ENCODE measurements at regions not wholly inside any gene's neighbourhood (a gene's known extent, or its start where the extent isn't known, plus 50 kb on each side); places are given as distances from the start of the nearest gene placed in this dataset.

DNA sequence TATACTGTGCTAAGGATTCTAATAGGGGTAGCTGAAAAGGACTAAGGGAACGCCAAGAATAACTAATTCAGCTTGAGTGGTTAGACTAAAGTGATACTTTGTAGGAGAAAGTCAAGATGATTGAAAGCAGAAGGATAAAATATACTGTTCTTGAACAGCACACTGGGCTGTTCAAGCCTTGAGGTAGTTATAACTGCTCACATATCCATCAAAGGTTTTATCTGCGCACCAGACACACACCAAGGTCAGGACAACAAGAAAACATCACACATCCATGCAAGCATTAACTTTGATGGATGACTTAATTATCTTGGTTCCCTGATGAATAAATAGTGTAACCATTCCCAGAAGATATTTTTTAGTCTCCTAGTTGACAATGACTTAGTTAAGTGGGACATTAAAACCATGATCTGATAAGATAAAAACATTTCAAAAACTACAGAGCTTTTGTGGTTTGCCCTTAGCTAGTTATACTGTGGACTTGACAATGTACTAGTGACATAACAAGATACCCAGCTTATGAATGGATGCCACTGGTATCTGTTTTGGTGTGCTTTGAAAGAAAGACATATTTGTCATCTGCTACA lies 728.9 kb downstream of the JRKL start:
- WGBS (ENCODE audit: insufficient coverage, low coverage, missing lambda C conversion rate) = 0% methylated on average over 2 of the region's 2 CpGs
- Histone ChIP-seq H3K79me2 (ENCODE audit: control insufficient read depth, insufficient read depth, low read length) (no peaks in the 10 kb centered on the region), H3K4me2 (ENCODE audit: insufficient read depth, low read length) (no peak overlapping the region), H4K20me1 (replicated peaks; ENCODE audit: control insufficient read depth, insufficient read depth, low read length) (no peaks in the 10 kb centered on the region), H3K9me1 (ENCODE audit: control insufficient read depth, insufficient read depth, low read length) (no peaks in the 10 kb centered on the region), H2AFZ (ENCODE audit: low read depth, low read length) (no peak overlapping the region), H3K9me3 (replicated peaks; ENCODE audit: control insufficient read depth, insufficient read depth, low read depth, low read length) (no peaks in the 10 kb centered on the region), H3K4me1 (replicated peaks in 1 of 2; ENCODE audit: control insufficient read depth in 2 of 2, insufficient read depth in 2 of 2, low read length in 2 of 2) (no peaks in the 10 kb centered on the region), H3K4me3 (no peak overlapping the region), H3K9ac (ENCODE audit: insufficient read depth in 1 of 2, low read depth in 2 of 2, low read length in 2 of 2) (no peak overlapping the region), H3K27ac (ENCODE audit: extremely low read depth, low read depth, low read length) (no peak overlapping the region), H3K27me3 (ENCODE audit: control insufficient read depth in 2 of 2, insufficient read depth in 2 of 2, low read length in 2 of 2) (no peaks in the 10 kb centered on the region), H3K36me3 (ENCODE audit: control insufficient read depth, insufficient read depth, low read length) (no peaks in the 10 kb centered on the region)
- POLR2A ChIA-PET = no interaction called here
- in situ Hi-C loops (cut with MboI) = no loop called here
- ATAC-seq (no peak), FAIRE-seq (no peak), DNase-seq (ENCODE audit: extremely low read depth in 1 of 4, low spot score in 3 of 4) (no peak)
- CTCF ChIA-PET (ENCODE audit: low intra/inter-chr PET ratio) = no interaction called here
- no TSS peak for BruUV-seq (replicated peaks)
- TF ChIP-seq ARNT (IDR thresholded peaks at IDR 0.05) (no peak), ZNF24 (IDR thresholded peaks at IDR 0.05) (no peak), MTA3 (IDR thresholded peaks at IDR 0.05; ENCODE audit: borderline replicate concordance) (no peak), FOXK1 (CRISPR knock-in tag; IDR thresholded peaks at IDR 0.05; ENCODE audit: borderline replicate concordance) (no peak), MTA1 (IDR thresholded peaks at IDR 0.05; ENCODE audit: borderline replicate concordance) (no peak), NFATC3 (IDR thresholded peaks at IDR 0.05) (no peak), DACH1 (IDR thresholded peaks at IDR 0.05; ENCODE audit: partially characterized antibody) (no peak), RBBP5 (IDR thresholded peaks at IDR 0.05; ENCODE audit: borderline replicate concordance, insufficient read depth, low read length, poor library complexity, severe bottlenecking) (no peak), MAFG (tag; conservative IDR thresholded peaks at IDR 0.05) (no peak)
- intact Hi-C loops (cut with micrococcal nuclease) = no loop called here

Measured in K562 (cell line).